GM12872 (cell line): ENCODE measurements at regions not wholly inside any gene's neighbourhood (a gene's known extent, or its start where the extent isn't known, plus 50 kb on each side); places are given as distances from the start of the nearest gene placed in this dataset.

Experiments used
- TF ChIP-seq, protein P1 (sequence below): IDR thresholded peaks from 3 replicates; pipeline ENCODE4 v1.5.1; 2011; ENCODE audit warnings: low read depth, mild to moderate bottlenecking, low read length, moderate library complexity; ENCODE audit not compliant: insufficient read depth

DNA sequence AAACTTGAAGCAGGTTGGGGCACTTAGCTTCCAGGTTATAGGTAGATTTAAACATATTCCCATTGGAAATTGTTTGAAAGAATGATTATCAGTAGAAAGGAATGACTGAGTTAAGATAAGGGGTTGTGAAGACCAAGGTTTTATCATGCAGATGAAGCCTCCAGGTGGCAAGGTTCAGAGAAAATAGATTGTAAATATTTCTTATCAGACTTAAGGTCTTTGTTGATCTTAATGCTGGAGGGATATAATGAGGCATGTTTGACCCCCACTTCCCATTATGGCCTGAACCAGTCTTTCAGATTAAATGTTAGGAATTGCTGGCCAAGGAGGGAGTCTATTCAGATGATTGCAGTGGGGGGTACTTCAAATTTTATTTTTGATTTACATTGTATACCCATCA is 1486.5 kb upstream of the PRR20A start:
- TF ChIP-seq, protein P1, sequence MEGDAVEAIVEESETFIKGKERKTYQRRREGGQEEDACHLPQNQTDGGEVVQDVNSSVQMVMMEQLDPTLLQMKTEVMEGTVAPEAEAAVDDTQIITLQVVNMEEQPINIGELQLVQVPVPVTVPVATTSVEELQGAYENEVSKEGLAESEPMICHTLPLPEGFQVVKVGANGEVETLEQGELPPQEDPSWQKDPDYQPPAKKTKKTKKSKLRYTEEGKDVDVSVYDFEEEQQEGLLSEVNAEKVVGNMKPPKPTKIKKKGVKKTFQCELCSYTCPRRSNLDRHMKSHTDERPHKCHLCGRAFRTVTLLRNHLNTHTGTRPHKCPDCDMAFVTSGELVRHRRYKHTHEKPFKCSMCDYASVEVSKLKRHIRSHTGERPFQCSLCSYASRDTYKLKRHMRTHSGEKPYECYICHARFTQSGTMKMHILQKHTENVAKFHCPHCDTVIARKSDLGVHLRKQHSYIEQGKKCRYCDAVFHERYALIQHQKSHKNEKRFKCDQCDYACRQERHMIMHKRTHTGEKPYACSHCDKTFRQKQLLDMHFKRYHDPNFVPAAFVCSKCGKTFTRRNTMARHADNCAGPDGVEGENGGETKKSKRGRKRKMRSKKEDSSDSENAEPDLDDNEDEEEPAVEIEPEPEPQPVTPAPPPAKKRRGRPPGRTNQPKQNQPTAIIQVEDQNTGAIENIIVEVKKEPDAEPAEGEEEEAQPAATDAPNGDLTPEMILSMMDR, result no peak

DNA sequence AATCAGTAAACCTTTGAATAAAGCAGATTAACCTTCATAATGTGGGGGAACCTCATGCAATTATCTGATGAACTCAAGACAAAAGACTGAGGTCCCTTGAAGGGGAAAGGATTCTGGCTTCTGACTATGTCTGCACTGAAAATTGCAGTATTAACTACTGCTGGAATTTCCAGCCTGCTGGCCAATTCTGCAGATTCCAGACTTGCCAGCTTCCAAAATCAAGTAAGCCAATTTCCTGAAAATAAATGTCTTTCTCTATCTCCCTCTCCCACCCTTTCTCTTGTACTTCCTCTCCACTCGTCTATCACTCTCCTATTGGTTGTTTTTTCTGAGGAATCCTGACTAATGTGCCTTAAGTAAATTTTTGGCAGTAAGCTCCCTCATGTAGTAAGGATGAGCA is 1479.9 kb upstream of the PRR20A start:
- TF ChIP-seq, protein P1, result no peak

DNA sequence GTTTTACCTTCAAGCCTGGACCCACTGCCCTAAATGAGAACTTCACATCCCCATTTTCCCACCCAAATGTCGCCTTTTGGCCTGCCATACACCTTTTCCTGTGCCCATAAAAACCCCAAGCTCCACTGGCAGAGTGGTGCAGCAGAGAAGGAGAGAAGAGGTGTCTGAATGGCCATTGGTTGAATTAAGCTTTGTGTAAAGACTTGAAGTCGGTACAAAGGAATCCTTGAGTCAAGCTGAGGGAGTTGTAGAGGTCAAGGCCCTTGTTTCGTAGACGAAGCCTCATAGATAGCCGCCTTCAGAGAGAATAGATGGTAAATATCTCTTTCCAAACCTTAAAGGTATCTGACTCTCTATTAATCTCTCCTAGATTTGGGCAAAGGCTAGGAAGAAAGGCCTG is 1479.2 kb upstream of the PRR20A start:
- TF ChIP-seq, protein P1, result no peak

DNA sequence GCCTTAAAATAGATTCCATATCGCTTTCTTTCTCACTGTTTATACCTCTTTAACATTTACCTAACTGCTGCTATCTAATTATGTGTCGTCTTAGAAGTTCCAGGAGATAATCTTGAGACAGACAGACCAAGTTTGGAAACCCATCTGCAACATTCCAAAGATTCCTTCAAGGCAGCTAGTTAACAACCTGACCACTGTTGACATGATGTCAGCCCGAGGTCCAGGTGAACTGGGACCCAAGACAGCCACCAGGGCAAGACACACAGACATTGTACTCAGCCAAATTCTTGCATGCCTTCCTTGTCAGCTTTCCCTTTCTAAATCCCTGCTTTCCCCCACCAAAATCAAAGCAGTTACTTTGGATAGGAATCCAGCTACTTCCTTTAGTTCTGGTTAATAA is 1476.5 kb upstream of the PRR20A start:
- TF ChIP-seq, protein P1, result no peak

DNA sequence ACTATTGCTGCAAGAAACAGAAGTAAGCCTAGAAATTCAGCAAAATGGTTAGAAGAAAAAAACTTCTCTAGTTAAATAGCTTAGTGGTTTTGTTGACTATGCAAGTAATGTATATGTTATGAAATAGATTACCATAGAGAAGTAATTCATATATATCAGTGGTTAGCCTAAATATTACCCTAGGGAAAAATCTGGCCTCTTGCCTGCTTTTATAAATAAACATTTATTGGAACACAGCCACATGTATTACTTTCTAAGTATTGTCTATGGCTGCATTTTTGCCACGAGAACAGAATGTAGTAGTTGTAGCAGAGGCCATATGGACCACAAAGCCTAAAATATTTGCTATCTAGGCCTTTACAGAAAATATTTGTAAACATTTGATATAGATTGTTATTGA is 1471.7 kb upstream of the PRR20A start:
- TF ChIP-seq, protein P1, result no peak

DNA sequence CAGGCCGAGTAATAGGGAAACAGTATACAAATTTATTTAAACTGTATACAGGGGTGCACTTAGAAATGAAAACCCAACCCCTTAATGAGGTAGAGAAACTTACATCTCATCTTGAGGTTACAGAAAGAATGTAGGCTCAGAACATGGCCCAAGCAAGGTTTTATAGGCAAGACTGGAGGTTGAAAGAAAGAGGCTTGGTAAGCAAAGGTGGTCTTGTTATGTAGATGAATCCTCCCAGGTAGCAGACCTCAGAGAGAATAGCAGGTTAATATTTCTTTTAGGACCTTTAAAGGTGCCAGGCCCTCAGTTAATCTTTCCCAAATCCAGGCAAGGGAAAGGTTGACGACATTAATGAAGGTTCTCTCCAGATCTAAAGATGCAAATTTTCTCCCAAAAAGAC is 1466.8 kb upstream of the PRR20A start:
- TF ChIP-seq, protein P1, result no peak

DNA sequence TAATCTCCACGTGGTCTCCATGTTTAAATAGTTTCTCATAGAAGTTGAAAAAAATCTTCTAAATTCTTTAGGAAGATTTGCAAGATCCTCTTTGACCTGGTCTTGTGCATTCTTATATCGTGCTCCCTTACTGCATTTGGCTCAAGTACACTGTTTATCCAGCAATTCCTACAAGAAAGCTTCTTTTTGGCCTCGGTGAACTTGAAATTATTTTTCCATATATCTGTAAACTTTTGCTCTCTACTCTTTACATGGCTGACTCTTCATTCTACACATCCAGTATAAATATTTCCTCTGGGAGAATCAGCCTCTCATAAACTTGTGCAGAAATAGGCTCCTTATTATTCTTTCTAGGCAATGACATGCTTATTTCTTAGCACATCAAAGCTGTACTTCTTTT is 1457.9 kb upstream of the PRR20A start:
- TF ChIP-seq, protein P1, result no peak

DNA sequence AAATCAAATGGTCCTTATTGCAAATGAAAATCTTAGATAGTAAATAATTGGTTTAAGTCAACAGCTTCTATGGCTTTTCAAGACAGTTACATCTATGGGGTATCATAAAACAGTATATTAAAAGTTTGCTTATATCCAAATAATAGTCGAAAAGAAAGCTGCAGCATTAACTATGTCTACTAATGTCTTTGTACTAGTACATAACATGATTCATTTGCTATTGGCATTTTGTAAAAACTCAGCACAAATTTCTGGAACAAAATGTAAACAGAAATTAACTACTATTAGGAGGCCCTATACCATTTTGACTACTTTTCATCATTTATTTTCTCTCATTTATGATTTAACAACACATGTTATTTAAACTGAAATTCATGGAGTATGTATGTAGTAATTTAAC is 1435.2 kb upstream of the PRR20A start:
- TF ChIP-seq, protein P1, result no peak
